Neural progenitor cell (in vitro differentiated cells): ENCODE measurements at regions not wholly inside any gene's neighbourhood (a gene's known extent, or its start where the extent isn't known, plus 50 kb on each side); places are given as distances from the start of the nearest gene placed in this dataset.

Experiments used
- DNase-seq: peaks from one replicate; pipeline ENCODE4 v3.0.0-alpha.2; 2016; ENCODE audit warnings: low spot score
- H2AFZ ChIP-seq: fragments of 200-600 bp; sonication (generic); replicated peaks from 2 replicates; pipeline ENCODE4 v1.6.1; 2016; ENCODE audit warnings: antibody characterized with exemption
- H3F3A ChIP-seq: fragments of 200-600 bp; sonication (generic); 2 replicates; pipeline ENCODE4 v1.6.1; 2016; ENCODE audit warnings: antibody characterized with exemption, low read depth
- H3K27ac ChIP-seq: fragments of 200-600 bp; sonication (generic); 2 replicates; pipeline ENCODE4 v1.5.1; 2016; ENCODE audit warnings: mild to moderate bottlenecking
- H3K27me3 ChIP-seq: fragments of 200-600 bp; sonication (generic); 2 replicates; pipeline ENCODE4 v1.6.1; 2016; ENCODE audit warnings: mild to moderate bottlenecking, moderate library complexity
- H3K36me3 ChIP-seq: fragments of 200-600 bp; sonication (generic); 2 replicates; pipeline ENCODE4 v1.5.1; 2016
- H3K4me1 ChIP-seq: fragments of 200-600 bp; sonication (generic); 2 replicates; pipeline ENCODE4 v1.6.1; 2016; ENCODE audit warnings: mixed run types
- H3K4me2 ChIP-seq: fragments of 200-600 bp; sonication (generic); 2 replicates; pipeline ENCODE4 v1.6.1; 2016
- H3K4me3 ChIP-seq: fragments of 200-600 bp; sonication (generic); 2 replicates; pipeline ENCODE4 v1.5.1; 2016
- H3K79me2 ChIP-seq: fragments of 200-600 bp; sonication (generic); 2 replicates; pipeline ENCODE4 v1.6.1; 2016; ENCODE audit warnings: low read depth
- H3K9ac ChIP-seq: fragments of 200-600 bp; sonication (generic); 2 replicates; pipeline ENCODE4 v1.6.1; 2016
- H3K9me3 ChIP-seq: fragments of 200-600 bp; sonication (generic); 2 replicates; pipeline ENCODE4 v1.5.1; 2016; ENCODE audit warnings: low read depth
- H4K20me1 ChIP-seq: fragments of 200-600 bp; sonication (generic); 2 replicates; pipeline ENCODE4 v1.6.1; 2016; ENCODE audit warnings: low read depth
- H3K27ac Mint-ChIP-seq: 3 replicates; pipeline ENCODE4 v1.8.0; 2021; ENCODE audit warnings: mixed read lengths
- H3K27me3 Mint-ChIP-seq: 2 replicates; pipeline ENCODE4 v1.8.0; 2022; ENCODE audit warnings: low read depth, mild to moderate bottlenecking, inconsistent platforms, moderate library complexity, mixed read lengths; ENCODE audit not compliant: insufficient read depth
- H3K36me3 Mint-ChIP-seq: 3 replicates; pipeline ENCODE4 v1.8.0; 2021; ENCODE audit warnings: mixed read lengths
- H3K4me1 Mint-ChIP-seq: 3 replicates; pipeline ENCODE4 v1.8.0; 2021; ENCODE audit warnings: mixed read lengths
- H3K4me3 Mint-ChIP-seq: 3 replicates; pipeline ENCODE4 v1.8.0; 2021; ENCODE audit warnings: mild to moderate bottlenecking, moderate library complexity, mixed read lengths
- H3K9me3 Mint-ChIP-seq: 3 replicates; pipeline ENCODE4 v1.8.0; 2020; ENCODE audit warnings: mixed read lengths
- CTCF ChIP-seq: fragments of 200-600 bp; sonication (generic); IDR thresholded peaks from 2 replicates; pipeline ENCODE4 v1.5.1; 2017; ENCODE audit warnings: antibody characterized with exemption, mild to moderate bottlenecking
- EZH2 ChIP-seq: fragments of 200-600 bp; sonication (generic); IDR thresholded peaks from 2 replicates; pipeline ENCODE4 v1.6.1; 2017; ENCODE audit warnings: antibody characterized with exemption, mild to moderate bottlenecking, moderate library complexity
- EZH2phosphoT487 ChIP-seq: fragments of 200-600 bp; sonication (generic); IDR thresholded peaks from 2 replicates; pipeline ENCODE4 v1.6.1; 2017; ENCODE audit warnings: antibody characterized with exemption

GRCh38 chr3:176174060-176174459, 1023.2 kb downstream of the TBL1XR1 start:
- no peaks in the 10 kb centered on the region for H3K79me2 ChIP-seq
- H3K9me3 Mint-ChIP-seq, result no peaks in the 10 kb centered on the region
- no peak overlapping the region for H3K9ac ChIP-seq
- H3K27ac ChIP-seq, result no peak overlapping the region
- no peak overlapping the region for H3K4me3 ChIP-seq
- H3K4me3 Mint-ChIP-seq, result no peak overlapping the region
- H3K36me3 Mint-ChIP-seq, result no peaks in the 10 kb centered on the region
- peaks cover 16% of the 10 kb centered on the region for H3F3A ChIP-seq
- H2AFZ ChIP-seq, result no peak overlapping the region
- TF ChIP-seq EZH2 (no peak), EZH2phosphoT487 (no peak), CTCF (no peak)
- H3K27ac Mint-ChIP-seq, result no peak overlapping the region
- peaks cover 16% of the 10 kb centered on the region for H3K4me1 ChIP-seq
- no peaks in the 10 kb centered on the region for H3K36me3 ChIP-seq
- H4K20me1 ChIP-seq, result peaks cover 19% of the 10 kb centered on the region
- peaks cover 15% of the 10 kb centered on the region for H3K4me1 Mint-ChIP-seq
- H3K27me3 ChIP-seq, result peaks cover 51% of the 10 kb centered on the region
- H3K4me2 ChIP-seq, result no peak overlapping the region
- no peaks in the 10 kb centered on the region for H3K9me3 ChIP-seq
- H3K27me3 Mint-ChIP-seq, result no peaks in the 10 kb centered on the region
- no peak for DNase-seq

GRCh38 chr3:176172492-176172891, 1024.8 kb downstream of the TBL1XR1 start:
- Histone ChIP-seq H3K79me2 (no peaks in the 10 kb centered on the region), H3K4me1 (peaks cover 16% of the 10 kb centered on the region), H3F3A (peaks cover 16% of the 10 kb centered on the region), H3K27ac (no peak overlapping the region), H3K27me3 (peaks cover 51% of the 10 kb centered on the region), H4K20me1 (peaks cover 19% of the 10 kb centered on the region), H3K4me2 (peak overlapping the region; percentile 45), H2AFZ (no peak overlapping the region), H3K4me3 (no peak overlapping the region), H3K9me3 (no peaks in the 10 kb centered on the region), H3K9ac (no peak overlapping the region), H3K36me3 (no peaks in the 10 kb centered on the region)
- no peaks in the 10 kb centered on the region for H3K27me3 Mint-ChIP-seq
- H3K4me1 Mint-ChIP-seq, result peaks cover 15% of the 10 kb centered on the region
- no peak overlapping the region for H3K4me3 Mint-ChIP-seq
- peak overlapping the region; percentile 37 for H3K27ac Mint-ChIP-seq
- TF ChIP-seq EZH2 (no peak), EZH2phosphoT487 (peak; percentile 99), CTCF (no peak)
- H3K36me3 Mint-ChIP-seq, result no peaks in the 10 kb centered on the region
- peak; percentile 76 for DNase-seq
- H3K9me3 Mint-ChIP-seq, result peaks cover 2% of the 10 kb centered on the region

GRCh38 chr3:176167272-176167671, 1030.0 kb downstream of the TBL1XR1 start:
- peaks cover 14% of the 10 kb centered on the region for H4K20me1 ChIP-seq
- H3K4me2 ChIP-seq, result no peak overlapping the region
- H3K4me3 ChIP-seq, result no peak overlapping the region
- no peak overlapping the region for H2AFZ ChIP-seq
- H3K79me2 ChIP-seq, result no peaks in the 10 kb centered on the region
- TF ChIP-seq CTCF (no peak), EZH2phosphoT487 (no peak), EZH2 (no peak)
- Mint-ChIP-seq H3K27me3 (peaks cover 2% of the 10 kb centered on the region), H3K9me3 (peaks cover 15% of the 10 kb centered on the region), H3K36me3 (no peaks in the 10 kb centered on the region), H3K27ac (no peak overlapping the region), H3K4me1 (peaks cover 10% of the 10 kb centered on the region), H3K4me3 (no peak overlapping the region)
- DNase-seq, result no peak
- H3K9me3 ChIP-seq, result no peaks in the 10 kb centered on the region
- H3K36me3 ChIP-seq, result no peaks in the 10 kb centered on the region
- H3K27ac ChIP-seq, result no peak overlapping the region
- H3K4me1 ChIP-seq, result peaks cover 11% of the 10 kb centered on the region
- peaks cover 9% of the 10 kb centered on the region for H3F3A ChIP-seq
- peaks cover 29% of the 10 kb centered on the region for H3K27me3 ChIP-seq
- H3K9ac ChIP-seq, result no peak overlapping the region
